ENCODE measurements at regions not wholly inside any gene's neighbourhood (a gene's known extent, or its start where the extent isn't known, plus 50 kb on each side); places are given as distances from the start of the nearest gene placed in this dataset.
"Not testable (repeated sequence)": the region's sequence is repeated elsewhere in the genome, so short reads cannot be mapped to it uniquely, and the experiment has no call there.

- no peak for DNase-seq (ENCODE audit: low read depth)
Measured at GRCh38 chr7:29649876-29650275, 86.2 kb downstream of the PRR15 start.

DNA sequence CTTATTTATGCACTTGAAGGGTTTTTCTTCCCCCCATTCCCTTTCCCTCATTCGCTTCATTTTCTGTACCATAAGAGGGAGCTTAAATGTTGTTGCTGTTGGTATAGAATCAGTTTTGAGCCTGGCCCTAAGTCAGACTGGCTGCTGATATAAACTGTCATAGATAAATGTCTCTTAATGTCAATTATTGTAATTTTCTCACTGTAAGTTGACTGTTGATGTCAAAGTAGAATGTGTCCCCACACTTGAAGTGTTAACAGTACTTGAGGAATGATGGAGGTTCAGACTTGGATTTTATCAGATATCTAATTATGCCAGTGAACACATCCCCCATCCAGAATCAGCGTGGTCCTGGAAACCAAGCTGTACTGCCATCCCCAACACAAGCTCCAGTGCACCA lies 87.8 kb downstream of the PRR15 start:
- no peak for DNase-seq (ENCODE audit: low read depth)

GRCh38 chr7:29652556-29652955 lies 88.9 kb downstream of the PRR15 start:
- no peak for DNase-seq (ENCODE audit: low read depth)

GRCh38 chr7:29654340-29654739 lies 90.7 kb downstream of the PRR15 start:
- DNase-seq (ENCODE audit: low read depth) = not testable (repeated sequence)

DNA sequence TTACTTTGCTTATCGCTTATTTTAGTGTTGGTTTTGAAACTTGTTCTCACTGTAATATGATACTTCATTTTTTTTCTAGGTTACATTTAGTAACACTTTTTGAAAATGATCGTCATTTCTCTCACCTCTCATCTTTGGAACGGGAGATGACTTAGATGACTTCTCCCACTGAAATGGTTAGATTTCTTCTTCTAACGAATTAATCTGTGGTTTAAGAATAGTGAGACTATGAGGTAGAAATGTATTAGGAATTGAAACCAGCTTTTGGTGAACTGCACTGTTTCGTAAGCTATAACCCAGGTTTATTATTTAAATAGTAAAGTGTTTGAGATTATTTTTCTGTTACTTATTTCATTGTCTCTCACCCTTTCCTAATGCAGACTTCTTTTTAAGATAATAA lies 93.7 kb downstream of the PRR15 start:
- DNase-seq (ENCODE audit: low read depth) = no peak

DNA sequence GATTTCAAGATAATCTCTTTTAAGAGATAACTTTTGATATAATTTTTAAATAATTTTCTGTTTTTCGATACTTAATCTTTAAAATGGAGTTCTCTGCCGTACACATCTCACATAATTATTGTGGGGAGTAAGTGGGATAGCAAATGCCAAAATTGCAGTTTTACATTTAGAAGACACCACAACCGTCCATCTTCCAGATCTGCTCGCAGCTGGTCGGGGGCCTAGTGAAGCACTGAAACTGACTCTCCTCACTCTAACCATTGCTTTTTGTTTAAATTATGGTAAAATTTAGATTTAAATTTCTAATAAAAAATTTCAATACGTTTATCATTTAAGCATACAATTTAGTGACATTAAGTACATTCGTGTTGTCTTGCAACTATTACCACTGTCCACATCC lies 94.2 kb downstream of the PRR15 start:
- no peak for DNase-seq (ENCODE audit: low read depth)

- not testable (repeated sequence) for DNase-seq (ENCODE audit: low read depth)
Measured at GRCh38 chr7:29659213-29659612, 95.6 kb downstream of the PRR15 start.

- not testable (repeated sequence) for DNase-seq (ENCODE audit: low read depth)
Measured at GRCh38 chr7:29662899-29663298, 99.3 kb downstream of the PRR15 start.

GRCh38 chr7:29664999-29665398 lies 101.4 kb downstream of the PRR15 start:
- DNase-seq (ENCODE audit: low read depth) = not testable (repeated sequence)

DNA sequence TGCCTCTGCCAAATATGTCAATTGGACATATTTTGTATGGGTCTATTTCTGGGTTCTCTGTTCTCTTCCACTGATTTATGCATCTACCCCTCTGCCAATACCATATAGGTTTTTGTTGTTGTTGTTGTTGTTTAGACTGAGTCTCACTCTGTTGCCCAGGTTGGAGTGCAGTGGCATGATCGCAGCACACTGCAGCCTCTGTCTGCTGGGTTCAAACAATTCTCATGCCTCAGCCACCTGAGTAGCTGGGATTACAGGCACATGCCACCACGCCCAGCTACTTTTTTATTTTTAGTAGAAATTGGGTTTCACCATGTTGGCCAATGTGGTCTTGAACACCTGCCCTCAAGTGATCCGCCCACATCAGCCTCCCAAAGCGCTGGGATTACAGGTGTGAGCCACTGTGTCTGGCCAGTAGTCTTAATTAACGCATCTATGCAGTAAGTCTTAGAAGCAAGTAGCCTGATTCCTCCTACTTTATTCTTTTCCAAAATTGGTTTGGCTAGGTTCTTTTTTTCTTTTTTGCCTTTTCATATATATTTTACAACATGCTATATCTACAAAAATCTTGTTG lies 103.5 kb downstream of the PRR15 start:
- not testable (repeated sequence) for DNase-seq (ENCODE audit: low read depth)

- not testable (repeated sequence) for DNase-seq (ENCODE audit: low read depth)
Measured at GRCh38 chr7:29671286-29671685, 107.7 kb downstream of the PRR15 start.

DNA sequence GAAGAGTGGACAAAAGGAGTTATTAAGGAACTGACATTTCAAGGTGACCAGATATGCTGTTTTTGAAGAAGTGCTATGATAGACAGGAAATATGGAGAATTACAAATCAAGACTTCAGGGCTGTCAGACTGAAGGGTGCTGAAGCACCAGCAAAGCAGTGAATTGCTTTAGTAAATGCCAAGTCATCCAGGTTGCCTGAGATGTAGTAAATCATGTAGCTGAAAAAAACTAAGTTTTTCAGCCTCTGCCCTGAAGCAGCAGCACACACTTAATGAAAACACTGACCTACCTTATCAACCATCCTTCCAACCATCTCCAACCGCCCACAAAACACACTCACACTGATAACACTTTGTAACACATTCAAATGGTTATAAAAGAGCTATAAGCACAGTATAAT lies 110.0 kb downstream of the PRR15 start:
- not testable (repeated sequence) for DNase-seq (ENCODE audit: low read depth)

DNA sequence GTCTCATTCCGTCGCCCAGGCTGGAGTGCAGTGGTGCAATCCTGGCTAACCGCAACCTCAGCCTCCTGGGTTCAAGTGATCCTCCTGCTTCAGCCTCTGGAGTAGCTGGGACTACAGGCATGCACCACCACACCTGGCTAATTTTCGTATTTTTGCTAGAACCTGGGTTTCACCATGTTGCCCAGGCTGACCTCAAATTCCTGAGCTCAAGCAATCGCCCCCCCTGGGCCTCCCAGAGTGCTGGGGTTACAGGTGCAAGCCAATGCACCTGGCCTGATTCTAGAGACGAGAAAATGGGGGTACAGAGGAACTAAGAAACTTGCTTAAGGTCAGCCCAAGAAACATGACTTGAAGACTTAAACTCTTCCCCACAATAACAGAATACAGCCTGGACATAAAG lies 111.0 kb downstream of the PRR15 start:
- DNase-seq (ENCODE audit: low read depth) = not testable (repeated sequence)

DNA sequence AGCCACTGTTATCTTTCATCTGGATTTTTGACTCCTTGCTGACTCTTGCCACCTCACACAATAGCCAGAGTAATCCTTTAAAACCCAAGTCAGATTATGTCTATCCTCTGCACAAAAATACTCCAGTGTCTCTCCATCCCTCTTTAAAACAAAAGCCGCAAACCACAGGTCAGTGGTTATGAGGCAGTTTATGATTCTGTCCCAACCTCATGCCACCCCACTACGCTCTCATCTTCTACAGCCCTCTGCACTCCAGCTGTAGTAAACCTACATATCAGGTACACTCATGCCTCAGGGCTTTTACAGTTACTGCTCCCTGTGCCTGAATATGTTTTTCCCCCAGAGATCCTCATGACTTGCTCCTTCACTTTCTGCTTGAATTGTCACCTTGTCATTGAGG lies 113.6 kb downstream of the PRR15 start:
- DNase-seq (ENCODE audit: low read depth) = not testable (repeated sequence)

GRCh38 chr7:29679963-29680362 lies 116.3 kb downstream of the PRR15 start:
- DNase-seq (ENCODE audit: low read depth) = not testable (repeated sequence)

GRCh38 chr7:29680601-29681000 lies 117.0 kb downstream of the PRR15 start:
- not testable (repeated sequence) for DNase-seq (ENCODE audit: low read depth)

DNA sequence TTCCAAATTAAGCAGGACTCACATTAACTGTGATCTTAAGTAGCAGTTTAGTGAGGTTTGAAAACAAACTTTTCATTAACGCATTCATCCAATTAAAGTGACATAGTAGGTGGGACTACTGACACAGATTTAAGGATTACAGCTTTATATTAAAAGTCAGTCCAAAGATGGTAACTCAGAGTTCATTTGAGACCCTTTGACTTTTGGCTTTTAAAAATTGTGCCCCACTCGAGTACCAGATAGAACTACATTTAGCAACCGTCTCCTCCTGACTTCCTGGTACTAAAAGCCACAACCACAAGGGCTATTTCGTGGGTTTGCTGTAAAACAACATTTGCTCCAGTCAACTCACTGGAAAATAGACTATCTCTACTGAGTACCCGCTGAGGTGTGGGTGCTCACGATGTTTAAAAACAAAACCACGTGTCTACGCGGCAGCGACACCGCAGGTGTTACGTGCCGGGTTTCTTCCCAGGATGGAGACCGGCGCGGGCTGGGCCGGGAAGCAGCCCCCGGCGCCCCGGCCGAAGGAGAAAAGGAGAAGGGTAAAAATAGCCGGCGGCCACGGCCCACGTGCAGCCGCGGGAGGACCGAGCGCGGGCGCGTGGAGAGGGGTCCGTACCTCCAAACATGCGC lies 120.6 kb downstream of the PRR15 start:
- not testable (repeated sequence) for DNase-seq (ENCODE audit: low read depth)

- peak; percentile 1 for DNase-seq (ENCODE audit: low read depth)
Measured at GRCh38 chr7:29684787-29685650, 121.3 kb upstream of the WIPF3 start.

- DNase-seq (ENCODE audit: low read depth) = not testable (repeated sequence)
Measured at GRCh38 chr7:29685651-29686271, 120.5 kb upstream of the WIPF3 start.

DNA sequence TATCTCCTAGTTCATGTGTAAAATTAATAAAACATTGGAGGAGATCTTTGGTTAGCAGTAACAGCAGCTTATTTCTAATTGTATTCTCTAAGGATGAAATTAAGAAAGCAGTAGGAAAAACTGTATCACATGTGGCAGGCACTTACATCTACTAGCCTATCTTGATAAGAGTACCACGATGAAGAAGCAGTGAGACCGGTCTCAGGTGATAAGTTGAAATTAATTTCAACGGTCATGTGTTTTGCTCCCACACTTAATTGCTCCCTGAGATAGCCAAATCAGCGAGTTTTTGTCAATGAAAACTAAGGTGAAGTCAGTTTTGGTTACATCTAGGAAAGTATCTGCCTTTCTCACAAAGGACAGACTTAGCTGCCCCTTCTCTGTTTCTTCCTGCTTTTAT lies 115.8 kb upstream of the WIPF3 start:
- not testable (repeated sequence) for DNase-seq (ENCODE audit: low read depth)

DNA sequence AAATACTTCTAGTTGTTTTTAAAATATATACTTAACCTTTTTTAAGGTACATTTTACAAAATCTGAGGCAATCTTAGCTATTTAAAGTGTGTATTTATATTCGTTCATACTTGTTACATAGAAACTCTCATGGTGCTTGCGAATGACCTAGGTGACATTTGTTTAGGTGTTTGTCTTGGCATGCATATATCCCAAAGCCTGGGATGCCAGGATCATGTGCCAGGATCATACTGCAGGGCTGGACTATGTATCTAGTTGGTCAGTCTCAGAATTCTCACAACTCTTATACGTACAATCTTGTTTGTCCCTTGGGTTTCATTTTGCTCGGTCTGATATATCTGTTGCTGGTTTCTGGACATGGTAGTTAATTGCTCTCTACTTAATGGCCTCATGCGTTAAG lies 109.9 kb upstream of the WIPF3 start:
- not testable (repeated sequence) for DNase-seq (ENCODE audit: low read depth)

GRCh38 chr7:29699723-29700122 lies 106.6 kb upstream of the WIPF3 start:
- not testable (repeated sequence) for DNase-seq (ENCODE audit: low read depth)
